HG03025 (cell line): ENCODE measurements at regions not wholly inside any gene's neighbourhood (a gene's known extent, or its start where the extent isn't known, plus 50 kb on each side); places are given as distances from the start of the nearest gene placed in this dataset.

Experiments used
- ATAC-seq: cut with Tn5 transposase; IDR thresholded peaks from one replicate; pipeline ENCODE4 v1.9.1; 2021; ENCODE audit warnings: mild to moderate bottlenecking, moderate library complexity; ENCODE audit not compliant: unreplicated experiment, low FRiP score

- ATAC-seq = no peak
These were observed 339.6 kb upstream of the TBX3 start for GRCh38 chr12:115023279-115024265.

DNA sequence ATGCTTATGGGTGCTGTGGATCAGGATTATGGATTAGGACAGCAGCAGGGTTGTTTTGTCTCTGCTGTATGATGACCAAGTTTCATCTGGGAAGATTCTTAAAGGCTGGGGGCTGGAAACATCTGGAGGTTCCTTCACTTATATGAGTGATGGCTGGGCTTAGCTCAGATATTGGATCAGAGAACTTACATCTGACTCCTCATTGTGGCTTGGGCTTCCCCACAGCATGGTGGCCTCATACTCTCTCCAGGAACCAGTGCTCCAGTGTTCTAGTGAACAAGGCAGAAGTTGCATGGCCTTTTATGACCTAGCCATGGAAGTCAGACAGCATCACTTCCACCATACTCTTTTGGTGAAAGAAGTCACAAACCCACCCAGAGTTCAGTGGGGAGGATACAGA, 336.1 kb upstream of the TBX3 start:
- no peak for ATAC-seq

DNA sequence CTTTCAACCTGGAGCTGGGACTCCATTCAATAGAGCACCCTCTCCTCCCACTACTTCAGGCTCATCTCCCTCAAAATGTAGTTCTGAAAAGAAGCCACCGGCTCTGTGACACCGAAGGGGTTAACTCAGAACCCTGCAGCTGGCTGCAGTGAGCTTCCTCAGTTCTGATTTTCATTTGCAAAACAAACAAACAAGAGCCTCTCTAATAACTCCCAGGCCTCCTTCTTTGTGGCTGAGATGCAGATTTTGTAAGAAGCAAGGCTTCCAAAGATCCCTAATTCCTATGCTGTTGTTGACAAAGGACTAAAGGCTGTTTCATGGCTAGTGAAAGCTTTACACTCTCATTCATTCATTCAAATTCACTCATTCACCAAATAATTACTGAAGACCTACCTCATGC, 333.4 kb upstream of the TBX3 start:
- ATAC-seq = no peak

DNA sequence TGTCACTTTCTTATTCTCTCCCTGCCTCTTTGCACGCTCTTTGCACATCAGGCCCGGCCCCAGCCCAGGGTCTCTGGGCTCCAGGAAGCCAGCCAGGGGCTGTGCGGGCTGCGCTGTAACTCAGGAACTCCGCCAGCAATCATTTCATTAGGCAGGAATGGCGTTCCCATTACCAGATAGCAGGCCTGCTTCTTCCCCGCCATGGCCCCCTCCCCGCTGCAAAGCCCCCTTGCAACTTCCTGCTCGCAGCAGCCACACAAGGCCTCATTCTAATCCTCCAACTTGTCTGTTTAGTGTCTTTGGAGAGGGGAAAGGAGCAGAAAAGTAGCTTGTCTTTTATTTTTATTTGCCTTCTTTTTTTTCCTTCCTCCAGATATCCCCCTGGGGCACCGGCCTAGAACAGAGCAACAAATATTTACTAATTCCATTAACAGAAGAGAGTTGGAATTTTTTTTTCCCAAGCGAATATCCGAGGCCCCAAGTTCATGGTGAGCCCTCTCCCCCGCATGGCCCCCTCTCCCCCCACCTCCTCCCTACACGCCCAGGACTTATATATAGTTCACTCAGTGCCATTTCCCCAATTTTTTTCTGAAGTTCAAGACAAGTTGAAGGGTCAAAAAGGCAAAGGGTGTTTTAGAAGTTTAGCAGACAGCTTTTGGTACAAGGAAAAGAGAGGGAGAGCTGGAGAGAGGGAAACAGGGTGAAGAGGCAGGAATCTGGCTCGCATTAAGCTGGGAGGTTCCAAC, 329.4 kb upstream of the TBX3 start:
- ATAC-seq = no peak

GRCh38 chr12:115012861-115013235, 328.9 kb upstream of the TBX3 start:
- ATAC-seq = no peak

- no peak for ATAC-seq
These were observed 327.7 kb upstream of the TBX3 start for GRCh38 chr12:115011703-115012102.

- ATAC-seq = no peak
These were observed 326.5 kb upstream of the TBX3 start for GRCh38 chr12:115010324-115010995.

DNA sequence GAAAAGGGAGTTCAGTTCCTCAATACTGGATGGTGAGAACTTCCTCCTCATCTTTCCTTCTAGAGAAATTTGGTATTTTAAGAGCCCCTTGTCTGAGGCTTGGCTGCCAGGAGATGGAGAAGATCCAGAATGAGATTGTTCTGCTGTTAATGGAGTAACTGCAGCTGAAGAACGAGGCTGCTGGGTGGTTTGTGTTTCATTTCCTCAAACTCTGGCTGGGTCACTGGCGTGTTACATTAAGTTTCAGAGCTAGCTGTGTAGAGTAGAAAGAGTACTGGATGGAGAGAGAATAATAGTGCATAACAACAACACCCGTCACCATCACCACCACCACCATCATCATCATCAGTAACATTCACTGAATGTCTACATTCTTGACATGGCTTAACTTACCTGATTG, 325.0 kb upstream of the TBX3 start:
- no peak for ATAC-seq

GRCh38 chr12:115004470-115005146, 320.6 kb upstream of the TBX3 start:
- no peak for ATAC-seq

DNA sequence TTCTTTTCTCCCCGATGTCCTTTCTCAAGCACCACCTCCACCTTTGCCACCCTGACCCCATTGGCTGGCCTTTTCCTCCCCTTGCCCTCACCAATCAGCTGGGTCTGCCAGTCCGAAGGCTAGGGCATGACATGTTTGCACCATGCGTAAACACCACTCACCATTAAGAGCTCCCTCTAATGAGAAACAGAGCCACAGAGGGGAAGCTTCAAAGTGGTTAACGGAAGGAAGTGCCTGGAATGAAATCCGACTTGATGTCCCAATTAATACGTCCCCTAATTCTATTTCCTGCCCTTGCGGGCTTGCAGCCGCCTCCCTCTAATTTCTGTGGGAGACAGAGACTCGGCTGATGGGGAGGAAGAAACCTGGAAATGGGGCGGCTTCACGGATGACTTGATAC, 318.5 kb upstream of the TBX3 start:
- ATAC-seq = no peak

GRCh38 chr12:115001571-115002180, 317.7 kb upstream of the TBX3 start:
- ATAC-seq = no peak

DNA sequence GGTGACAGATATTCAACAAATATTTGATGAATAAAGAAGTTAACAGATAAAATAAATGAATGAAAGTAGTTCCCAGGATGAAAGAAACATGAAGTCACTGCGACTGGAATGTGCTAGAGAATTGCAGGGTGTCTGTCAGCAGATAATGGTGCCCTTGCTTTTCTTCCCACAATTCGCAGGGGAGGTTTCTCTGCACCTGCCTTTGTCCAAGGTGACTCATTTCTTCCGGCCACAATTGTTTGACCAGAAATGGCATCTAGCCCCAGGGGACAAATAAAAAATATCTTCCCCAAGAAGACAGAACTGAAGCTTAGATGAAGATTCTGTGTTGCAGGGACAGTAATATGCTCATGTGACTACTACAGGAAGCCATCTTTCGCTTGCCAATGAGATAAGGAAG, 316.1 kb upstream of the TBX3 start:
- no peak for ATAC-seq

DNA sequence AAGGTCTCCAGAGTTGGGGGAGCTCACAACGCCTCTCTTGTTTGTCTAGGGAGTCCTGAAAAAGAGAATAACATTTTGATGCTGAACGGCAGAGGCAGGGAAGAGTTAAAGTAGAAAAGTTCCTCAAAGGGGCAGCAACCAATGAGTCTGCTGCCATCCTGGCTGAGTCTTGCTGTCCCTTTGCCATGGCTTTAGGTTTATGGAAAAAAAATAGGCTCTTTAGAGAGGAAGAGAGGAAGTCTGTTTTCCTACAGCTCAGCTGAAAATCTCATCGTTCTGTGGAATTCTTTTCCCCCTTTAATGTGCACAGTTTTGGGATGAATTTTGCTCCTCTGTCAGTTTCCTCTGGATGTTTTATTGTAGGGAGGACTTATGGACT, 314.8 kb upstream of the TBX3 start:
- no peak for ATAC-seq

DNA sequence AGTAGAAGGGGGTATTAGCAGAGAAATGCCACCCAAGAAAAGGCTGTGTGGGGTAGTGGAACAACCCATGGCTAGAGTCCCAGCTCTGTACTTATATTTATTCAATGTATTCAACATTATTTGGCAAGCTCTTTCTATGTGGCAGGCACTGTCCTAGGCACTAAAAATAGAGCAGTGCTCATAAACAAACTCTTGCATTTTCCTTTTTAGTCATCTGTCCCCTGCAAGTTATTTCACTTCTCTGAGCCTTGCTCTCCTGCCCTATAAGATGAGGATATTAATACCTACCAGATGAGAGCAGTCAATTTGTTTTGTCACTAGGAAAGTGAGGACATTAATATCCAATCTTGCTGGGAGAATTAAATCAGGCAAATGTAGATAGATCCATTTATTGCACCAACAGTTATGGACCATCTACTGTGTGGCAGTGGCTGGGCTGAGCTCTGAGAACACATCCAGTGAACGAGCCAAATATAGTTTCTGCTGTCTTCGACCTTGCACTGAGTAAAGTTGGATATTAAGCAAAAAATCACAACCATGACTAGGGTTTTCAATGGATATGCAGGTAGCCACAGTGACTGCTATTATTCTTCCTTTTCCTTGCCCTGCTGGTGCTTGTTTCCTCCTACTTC, 314.3 kb upstream of the TBX3 start:
- ATAC-seq = no peak

DNA sequence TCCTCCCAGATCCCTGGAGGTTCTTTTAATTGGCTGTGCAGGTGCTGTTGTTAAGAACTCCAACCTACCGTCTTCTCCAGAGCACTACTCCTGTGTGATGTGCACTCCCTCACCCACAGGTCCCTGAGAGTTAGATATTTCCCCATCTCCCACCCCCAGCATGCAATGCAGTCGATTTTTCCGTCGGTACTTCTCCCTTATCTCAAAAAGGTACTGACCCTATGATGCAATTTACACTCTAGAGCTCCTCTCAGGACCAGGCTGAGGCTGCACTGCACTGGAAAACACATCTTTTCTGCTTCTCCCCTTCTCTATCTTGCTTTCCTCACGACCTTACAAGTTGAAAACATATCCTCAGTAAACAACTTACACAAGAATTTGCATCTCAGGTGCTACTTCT, 312.4 kb upstream of the TBX3 start:
- ATAC-seq = no peak

DNA sequence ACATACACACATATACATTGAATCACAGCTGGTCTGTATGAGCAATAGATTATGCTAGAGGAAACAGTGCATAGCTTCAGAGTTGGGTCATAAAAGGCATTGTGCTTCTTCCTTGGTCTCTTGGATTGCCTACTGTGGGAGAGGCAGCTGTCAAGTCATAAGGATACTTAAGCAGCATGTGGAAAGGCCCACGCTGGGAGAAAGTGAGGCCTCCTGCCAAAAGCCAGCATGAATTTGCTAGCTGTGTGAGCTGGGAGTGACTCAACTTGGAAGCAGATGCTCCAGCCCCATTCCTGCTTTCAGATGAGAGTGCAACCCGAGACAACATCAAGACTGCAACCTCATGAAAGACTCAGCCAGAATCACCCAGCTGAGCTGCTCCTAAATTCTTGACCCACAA, 311.9 kb upstream of the TBX3 start:
- no peak for ATAC-seq

- ATAC-seq = no peak
These were observed 309.2 kb upstream of the TBX3 start for GRCh38 chr12:114993165-114993564.

DNA sequence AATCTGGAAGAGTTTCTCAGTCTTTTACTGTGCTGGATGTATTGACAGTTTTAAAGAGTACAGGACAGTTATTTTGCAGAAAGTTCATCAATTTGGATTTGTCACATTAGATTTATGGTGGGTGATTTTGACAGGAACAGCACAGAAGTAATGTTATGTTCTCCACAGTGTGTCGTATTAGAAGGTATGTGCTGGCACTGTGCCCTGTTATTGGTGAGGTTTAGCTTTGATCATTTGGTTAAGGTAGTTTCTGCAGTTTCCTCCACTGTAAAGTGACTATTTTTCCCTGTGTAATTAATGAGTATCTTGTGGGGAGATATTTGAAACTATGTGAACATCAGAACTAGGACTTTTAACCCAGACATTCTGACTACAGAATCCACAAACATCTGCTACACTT, 308.5 kb upstream of the TBX3 start:
- no peak for ATAC-seq

DNA sequence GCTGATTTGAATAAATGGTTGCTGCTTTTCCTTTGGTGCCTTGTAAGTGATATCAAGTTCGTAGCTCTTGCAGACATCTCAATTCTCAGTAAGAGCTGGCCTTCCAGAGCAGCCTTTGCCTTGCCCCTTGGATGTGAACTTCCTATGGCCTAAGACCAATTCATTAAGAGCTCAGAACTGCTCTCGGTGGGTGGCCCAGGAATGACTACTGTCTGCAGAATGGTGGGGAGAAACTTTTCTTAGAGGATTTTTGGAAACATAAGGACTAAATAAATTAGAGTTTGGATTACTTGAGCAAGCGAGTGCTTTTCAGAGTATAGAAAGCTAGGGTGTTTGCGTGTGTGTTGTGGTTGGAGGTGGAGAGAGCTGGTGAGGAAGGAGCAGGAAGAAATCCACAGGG, 306.4 kb upstream of the TBX3 start:
- no peak for ATAC-seq

DNA sequence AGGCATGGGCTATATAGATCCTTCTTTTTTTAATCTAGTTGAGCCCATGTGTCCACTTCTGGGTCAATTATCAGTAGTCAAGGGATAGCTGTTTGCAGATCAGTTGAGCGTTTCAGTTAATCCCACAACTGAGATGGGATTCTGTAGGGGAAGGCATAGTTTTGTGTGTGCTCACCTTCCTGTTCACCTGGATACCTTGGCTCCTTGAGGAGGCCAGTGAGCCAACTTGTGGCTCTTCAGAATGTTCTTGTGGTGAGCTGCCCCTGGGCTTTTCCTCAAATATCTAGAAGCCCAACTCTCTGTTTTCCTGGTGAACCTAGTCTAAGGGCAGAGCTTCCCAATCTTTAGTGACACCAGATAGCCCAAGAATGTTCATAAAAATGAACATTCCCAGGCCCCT, 302.9 kb upstream of the TBX3 start:
- no peak for ATAC-seq
